GM23338 (cell line): ENCODE measurements at regions not wholly inside any gene's neighbourhood (a gene's known extent, or its start where the extent isn't known, plus 50 kb on each side); places are given as distances from the start of the nearest gene placed in this dataset.

Experiments used
- ATAC-seq: fragments of 200-7000 bp; cut with Tn5 transposase; 3 replicates; pipeline ENCODE4 v1.9.1; 2020
- DNase-seq: peaks from one replicate; pipeline ENCODE4 v3.0.0-alpha.2; 2015; ENCODE audit warnings: low spot score
- H2AFZ ChIP-seq: fragments of 200-600 bp; sonication (generic); 2 replicates; pipeline ENCODE4 v1.8.0; 2016; ENCODE audit warnings: antibody characterized with exemption, mild to moderate bottlenecking, moderate library complexity
- H3F3A ChIP-seq: fragments of 200-600 bp; sonication (generic); replicated peaks from 2 replicates; pipeline ENCODE4 v1.8.0; 2017; ENCODE audit warnings: antibody characterized with exemption, mixed run types, low read depth
- H3K27ac ChIP-seq: fragments of 200-600 bp; sonication (generic); 2 replicates; pipeline ENCODE4 v1.6.1; 2016; ENCODE audit warnings: low read depth
- H3K27me3 ChIP-seq: fragments of 200-600 bp; sonication (generic); 2 replicates; pipeline ENCODE4 v1.8.0; 2016; ENCODE audit warnings: mild to moderate bottlenecking, mixed run types, moderate library complexity; ENCODE audit not compliant: insufficient read depth
- H3K36me3 ChIP-seq: fragments of 200-600 bp; sonication (generic); 2 replicates; pipeline ENCODE4 v1.8.0; 2016; ENCODE audit warnings: mild to moderate bottlenecking; ENCODE audit not compliant: insufficient read depth
- H3K4me1 ChIP-seq: fragments of 200-600 bp; sonication (generic); 2 replicates; pipeline ENCODE4 v1.8.0; 2016; ENCODE audit warnings: mild to moderate bottlenecking, moderate library complexity; ENCODE audit not compliant: insufficient read depth
- H3K4me2 ChIP-seq: fragments of 200-600 bp; sonication (generic); 2 replicates; pipeline ENCODE4 v1.7.1; 2017; ENCODE audit warnings: mixed run types
- H3K4me3 ChIP-seq: fragments of 200-600 bp; sonication (generic); 2 replicates; pipeline ENCODE4 v1.6.1; 2016; ENCODE audit warnings: mixed run types
- H3K79me2 ChIP-seq: fragments of 200-600 bp; sonication (generic); replicated peaks from 2 replicates; pipeline ENCODE4 v1.8.0; 2017; ENCODE audit warnings: mild to moderate bottlenecking; ENCODE audit not compliant: insufficient read depth
- H3K9me2 ChIP-seq: fragments of 200-600 bp; sonication (generic); 2 replicates; pipeline ENCODE4 v1.8.0; 2017; ENCODE audit not compliant: insufficient read depth
- H4K20me1 ChIP-seq: fragments of 200-600 bp; sonication (generic); replicated peaks from 2 replicates; pipeline ENCODE4 v1.8.0; 2017; ENCODE audit warnings: mild to moderate bottlenecking; ENCODE audit not compliant: insufficient read depth
- H3K27ac Mint-ChIP-seq: 2 replicates; pipeline ENCODE4 v1.8.0; 2020; ENCODE audit warnings: inconsistent platforms, mild to moderate bottlenecking, moderate library complexity, mixed read lengths
- H3K27me3 Mint-ChIP-seq: 3 replicates; pipeline ENCODE4 v1.8.0; 2022; ENCODE audit warnings: low read depth, mild to moderate bottlenecking, moderate library complexity, mixed read lengths, inconsistent platforms; ENCODE audit not compliant: insufficient read depth, poor library complexity
- H3K36me3 Mint-ChIP-seq: 3 replicates; pipeline ENCODE4 v1.8.0; 2021; ENCODE audit warnings: low read depth, mild to moderate bottlenecking, inconsistent platforms, moderate library complexity, mixed read lengths
- H3K4me1 Mint-ChIP-seq: 3 replicates; pipeline ENCODE4 v1.8.0; 2020; ENCODE audit warnings: mild to moderate bottlenecking, inconsistent platforms, mixed read lengths
- H3K4me3 Mint-ChIP-seq: 3 replicates; pipeline ENCODE4 v1.8.0; 2021; ENCODE audit warnings: moderate library complexity, mild to moderate bottlenecking, inconsistent platforms, mixed read lengths
- H3K9me3 Mint-ChIP-seq: 3 replicates; pipeline ENCODE4 v1.8.0; 2020; ENCODE audit warnings: moderate library complexity, mild to moderate bottlenecking, inconsistent platforms, mixed read lengths
- CREB1 ChIP-seq: fragments of 250-450 bp; sonication (Bioruptor Pico); IDR thresholded peaks from 2 replicates; pipeline ENCODE4 v1.5.0; 2020; ENCODE audit warnings: low read depth, mild to moderate bottlenecking, moderate library complexity
- EZH2 ChIP-seq: fragments of 200-600 bp; sonication (generic); IDR thresholded peaks from one replicate; pipeline ENCODE4 v1.8.0; 2017; ENCODE audit warnings: antibody characterized with exemption, mild to moderate bottlenecking, low read depth; ENCODE audit not compliant: unreplicated experiment
- EZH2phosphoT487 ChIP-seq: fragments of 200-600 bp; sonication (generic); IDR thresholded peaks from one replicate; pipeline ENCODE4 v1.8.1; 2018; ENCODE audit warnings: antibody characterized with exemption; ENCODE audit not compliant: unreplicated experiment
- JUNB ChIP-seq: IDR thresholded peaks from one replicate; pipeline ENCODE4 v1.6.1; 2016; ENCODE audit warnings: antibody characterized with exemption; ENCODE audit not compliant: unreplicated experiment
- NANOG ChIP-seq: IDR thresholded peaks from 2 replicates; pipeline ENCODE4 v1.6.1; 2016; ENCODE audit warnings: antibody characterized with exemption, borderline replicate concordance
- STAT1 ChIP-seq: IDR thresholded peaks from one replicate; pipeline ENCODE4 v1.6.1; 2016; ENCODE audit warnings: antibody characterized with exemption; ENCODE audit not compliant: unreplicated experiment
- ZNF114 ChIP-seq: fragments of 250-450 bp; sonication (Bioruptor Pico); IDR thresholded peaks from 2 replicates; pipeline ENCODE4 v1.5.0; 2020; ENCODE audit warnings: mild to moderate bottlenecking, moderate library complexity
- ZNF331 ChIP-seq: fragments of 250-450 bp; sonication (Bioruptor Pico); IDR thresholded peaks from 2 replicates; pipeline ENCODE4 v1.5.0; 2020; ENCODE audit warnings: low read depth, mild to moderate bottlenecking, moderate library complexity
- TF ChIP-seq, protein P1 (sequence below): IDR thresholded peaks from one replicate; pipeline ENCODE4 v1.6.1; 2018; ENCODE audit warnings: antibody characterized with exemption; ENCODE audit not compliant: unreplicated experiment
- TF ChIP-seq, protein P2 (sequence below): fragments of 250-450 bp; sonication (Bioruptor Pico); IDR thresholded peaks from 2 replicates; pipeline ENCODE4 v1.5.0; 2020; ENCODE audit warnings: mild to moderate bottlenecking, moderate library complexity
- TF ChIP-seq, protein P3 (sequence below): IDR thresholded peaks from 2 replicates; pipeline ENCODE4 v1.6.1; 2016; ENCODE audit warnings: antibody characterized with exemption

DNA sequence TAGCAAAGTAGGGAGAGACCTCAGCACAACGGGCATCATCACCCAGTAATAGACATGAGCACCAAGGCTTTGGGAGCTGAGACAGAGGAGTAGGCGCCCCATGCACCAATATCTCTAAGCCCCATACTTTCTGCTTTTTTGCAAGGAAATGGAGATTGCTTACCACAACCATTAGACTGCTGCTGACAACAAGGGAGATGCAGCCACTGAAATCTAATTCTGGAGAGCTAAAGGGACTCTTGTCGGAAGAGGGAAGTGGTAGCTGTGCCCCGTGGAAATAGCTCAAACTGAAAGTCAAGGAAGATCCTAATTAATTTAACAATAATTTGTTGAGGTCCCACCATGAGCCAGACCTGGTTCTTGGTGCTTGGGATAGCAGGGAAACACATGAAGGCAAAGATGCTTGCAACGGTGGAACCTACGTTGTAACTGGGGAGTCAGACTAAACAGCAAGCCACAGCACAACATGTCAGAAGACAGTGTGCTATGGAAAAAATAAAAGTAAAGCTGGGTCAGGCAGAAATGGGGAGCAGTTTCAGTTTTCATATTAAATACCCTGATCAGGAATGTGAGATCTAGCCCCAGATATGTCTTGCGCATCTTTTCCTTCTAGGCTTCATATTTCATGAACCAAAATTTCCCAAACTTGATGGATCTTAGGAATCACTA, 1131.0 kb downstream of the BCL11B start:
- Mint-ChIP-seq H3K9me3 (no peaks in the 10 kb centered on the region), H3K4me3 (no peak overlapping the region), H3K4me1 (peaks cover 28% of the 10 kb centered on the region), H3K27me3 (no peaks in the 10 kb centered on the region), H3K36me3 (no peaks in the 10 kb centered on the region), H3K27ac (no peak overlapping the region)
- Histone ChIP-seq H3K79me2 (no peaks in the 10 kb centered on the region), H3K27ac (no peak overlapping the region), H3K27me3 (no peaks in the 10 kb centered on the region), H3K4me3 (no peak overlapping the region), H3F3A (no peaks in the 10 kb centered on the region), H2AFZ (no peak overlapping the region), H4K20me1 (no peaks in the 10 kb centered on the region), H3K4me1 (peaks cover 25% of the 10 kb centered on the region), H3K4me2 (no peak overlapping the region), H3K9me2 (no peaks in the 10 kb centered on the region), H3K36me3 (no peaks in the 10 kb centered on the region)
- no peak for ATAC-seq
- DNase-seq: no peak
- TF ChIP-seq EZH2 (no peak), ZNF331 (CRISPR knock-in tag) (no peak), NANOG (no peak), STAT1 (no peak), CREB1 (CRISPR knock-in tag) (no peak), JUNB (no peak), EZH2phosphoT487 (no peak), ZNF114 (CRISPR knock-in tag) (no peak)
- TF ChIP-seq, protein P1, sequence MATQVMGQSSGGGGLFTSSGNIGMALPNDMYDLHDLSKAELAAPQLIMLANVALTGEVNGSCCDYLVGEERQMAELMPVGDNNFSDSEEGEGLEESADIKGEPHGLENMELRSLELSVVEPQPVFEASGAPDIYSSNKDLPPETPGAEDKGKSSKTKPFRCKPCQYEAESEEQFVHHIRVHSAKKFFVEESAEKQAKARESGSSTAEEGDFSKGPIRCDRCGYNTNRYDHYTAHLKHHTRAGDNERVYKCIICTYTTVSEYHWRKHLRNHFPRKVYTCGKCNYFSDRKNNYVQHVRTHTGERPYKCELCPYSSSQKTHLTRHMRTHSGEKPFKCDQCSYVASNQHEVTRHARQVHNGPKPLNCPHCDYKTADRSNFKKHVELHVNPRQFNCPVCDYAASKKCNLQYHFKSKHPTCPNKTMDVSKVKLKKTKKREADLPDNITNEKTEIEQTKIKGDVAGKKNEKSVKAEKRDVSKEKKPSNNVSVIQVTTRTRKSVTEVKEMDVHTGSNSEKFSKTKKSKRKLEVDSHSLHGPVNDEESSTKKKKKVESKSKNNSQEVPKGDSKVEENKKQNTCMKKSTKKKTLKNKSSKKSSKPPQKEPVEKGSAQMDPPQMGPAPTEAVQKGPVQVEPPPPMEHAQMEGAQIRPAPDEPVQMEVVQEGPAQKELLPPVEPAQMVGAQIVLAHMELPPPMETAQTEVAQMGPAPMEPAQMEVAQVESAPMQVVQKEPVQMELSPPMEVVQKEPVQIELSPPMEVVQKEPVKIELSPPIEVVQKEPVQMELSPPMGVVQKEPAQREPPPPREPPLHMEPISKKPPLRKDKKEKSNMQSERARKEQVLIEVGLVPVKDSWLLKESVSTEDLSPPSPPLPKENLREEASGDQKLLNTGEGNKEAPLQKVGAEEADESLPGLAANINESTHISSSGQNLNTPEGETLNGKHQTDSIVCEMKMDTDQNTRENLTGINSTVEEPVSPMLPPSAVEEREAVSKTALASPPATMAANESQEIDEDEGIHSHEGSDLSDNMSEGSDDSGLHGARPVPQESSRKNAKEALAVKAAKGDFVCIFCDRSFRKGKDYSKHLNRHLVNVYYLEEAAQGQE: no peak
- TF ChIP-seq, protein P2, sequence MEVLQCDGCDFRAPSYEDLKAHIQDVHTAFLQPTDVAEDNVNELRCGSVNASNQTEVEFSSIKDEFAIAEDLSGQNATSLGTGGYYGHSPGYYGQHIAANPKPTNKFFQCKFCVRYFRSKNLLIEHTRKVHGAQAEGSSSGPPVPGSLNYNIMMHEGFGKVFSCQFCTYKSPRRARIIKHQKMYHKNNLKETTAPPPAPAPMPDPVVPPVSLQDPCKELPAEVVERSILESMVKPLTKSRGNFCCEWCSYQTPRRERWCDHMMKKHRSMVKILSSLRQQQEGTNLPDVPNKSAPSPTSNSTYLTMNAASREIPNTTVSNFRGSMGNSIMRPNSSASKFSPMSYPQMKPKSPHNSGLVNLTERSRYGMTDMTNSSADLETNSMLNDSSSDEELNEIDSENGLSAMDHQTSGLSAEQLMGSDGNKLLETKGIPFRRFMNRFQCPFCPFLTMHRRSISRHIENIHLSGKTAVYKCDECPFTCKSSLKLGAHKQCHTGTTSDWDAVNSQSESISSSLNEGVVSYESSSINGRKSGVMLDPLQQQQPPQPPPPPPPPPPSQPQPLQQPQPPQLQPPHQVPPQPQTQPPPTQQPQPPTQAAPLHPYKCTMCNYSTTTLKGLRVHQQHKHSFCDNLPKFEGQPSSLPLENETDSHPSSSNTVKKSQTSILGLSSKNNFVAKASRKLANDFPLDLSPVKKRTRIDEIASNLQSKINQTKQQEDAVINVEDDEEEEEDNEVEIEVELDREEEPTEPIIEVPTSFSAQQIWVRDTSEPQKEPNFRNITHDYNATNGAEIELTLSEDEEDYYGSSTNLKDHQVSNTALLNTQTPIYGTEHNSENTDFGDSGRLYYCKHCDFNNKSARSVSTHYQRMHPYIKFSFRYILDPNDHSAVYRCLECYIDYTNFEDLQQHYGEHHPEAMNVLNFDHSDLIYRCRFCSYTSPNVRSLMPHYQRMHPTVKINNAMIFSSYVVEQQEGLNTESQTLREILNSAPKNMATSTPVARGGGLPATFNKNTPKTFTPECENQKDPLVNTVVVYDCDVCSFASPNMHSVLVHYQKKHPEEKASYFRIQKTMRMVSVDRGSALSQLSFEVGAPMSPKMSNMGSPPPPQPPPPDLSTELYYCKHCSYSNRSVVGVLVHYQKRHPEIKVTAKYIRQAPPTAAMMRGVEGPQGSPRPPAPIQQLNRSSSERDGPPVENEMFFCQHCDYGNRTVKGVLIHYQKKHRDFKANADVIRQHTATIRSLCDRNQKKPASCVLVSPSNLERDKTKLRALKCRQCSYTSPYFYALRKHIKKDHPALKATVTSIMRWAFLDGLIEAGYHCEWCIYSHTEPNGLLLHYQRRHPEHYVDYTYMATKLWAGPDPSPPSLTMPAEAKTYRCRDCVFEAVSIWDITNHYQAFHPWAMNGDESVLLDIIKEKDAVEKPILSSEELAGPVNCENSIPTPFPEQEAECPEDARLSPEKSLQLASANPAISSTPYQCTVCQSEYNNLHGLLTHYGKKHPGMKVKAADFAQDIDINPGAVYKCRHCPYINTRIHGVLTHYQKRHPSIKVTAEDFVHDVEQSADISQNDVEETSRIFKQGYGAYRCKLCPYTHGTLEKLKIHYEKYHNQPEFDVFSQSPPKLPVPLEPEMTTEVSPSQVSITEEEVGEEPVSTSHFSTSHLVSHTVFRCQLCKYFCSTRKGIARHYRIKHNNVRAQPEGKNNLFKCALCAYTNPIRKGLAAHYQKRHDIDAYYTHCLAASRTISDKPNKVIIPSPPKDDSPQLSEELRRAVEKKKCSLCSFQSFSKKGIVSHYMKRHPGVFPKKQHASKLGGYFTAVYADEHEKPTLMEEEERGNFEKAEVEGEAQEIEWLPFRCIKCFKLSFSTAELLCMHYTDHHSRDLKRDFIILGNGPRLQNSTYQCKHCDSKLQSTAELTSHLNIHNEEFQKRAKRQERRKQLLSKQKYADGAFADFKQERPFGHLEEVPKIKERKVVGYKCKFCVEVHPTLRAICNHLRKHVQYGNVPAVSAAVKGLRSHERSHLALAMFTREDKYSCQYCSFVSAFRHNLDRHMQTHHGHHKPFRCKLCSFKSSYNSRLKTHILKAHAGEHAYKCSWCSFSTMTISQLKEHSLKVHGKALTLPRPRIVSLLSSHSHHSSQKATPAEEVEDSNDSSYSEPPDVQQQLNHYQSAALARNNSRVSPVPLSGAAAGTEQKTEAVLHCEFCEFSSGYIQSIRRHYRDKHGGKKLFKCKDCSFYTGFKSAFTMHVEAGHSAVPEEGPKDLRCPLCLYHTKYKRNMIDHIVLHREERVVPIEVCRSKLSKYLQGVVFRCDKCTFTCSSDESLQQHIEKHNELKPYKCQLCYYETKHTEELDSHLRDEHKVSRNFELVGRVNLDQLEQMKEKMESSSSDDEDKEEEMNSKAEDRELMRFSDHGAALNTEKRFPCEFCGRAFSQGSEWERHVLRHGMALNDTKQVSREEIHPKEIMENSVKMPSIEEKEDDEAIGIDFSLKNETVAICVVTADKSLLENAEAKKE: no peak
- TF ChIP-seq, protein P3, sequence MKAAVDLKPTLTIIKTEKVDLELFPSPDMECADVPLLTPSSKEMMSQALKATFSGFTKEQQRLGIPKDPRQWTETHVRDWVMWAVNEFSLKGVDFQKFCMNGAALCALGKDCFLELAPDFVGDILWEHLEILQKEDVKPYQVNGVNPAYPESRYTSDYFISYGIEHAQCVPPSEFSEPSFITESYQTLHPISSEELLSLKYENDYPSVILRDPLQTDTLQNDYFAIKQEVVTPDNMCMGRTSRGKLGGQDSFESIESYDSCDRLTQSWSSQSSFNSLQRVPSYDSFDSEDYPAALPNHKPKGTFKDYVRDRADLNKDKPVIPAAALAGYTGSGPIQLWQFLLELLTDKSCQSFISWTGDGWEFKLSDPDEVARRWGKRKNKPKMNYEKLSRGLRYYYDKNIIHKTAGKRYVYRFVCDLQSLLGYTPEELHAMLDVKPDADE: no peak
